ENCODE measurements at regions not wholly inside any gene's neighbourhood (a gene's known extent, or its start where the extent isn't known, plus 50 kb on each side); places are given as distances from the start of the nearest gene placed in this dataset.

GRCh38 chr4:97279391-97279790 lies 863.9 kb downstream of the STPG2 start:
- Histone ChIP-seq H3K36me3 (ENCODE audit: insufficient read depth, low read length) (no peaks in the 10 kb centered on the region), H4K20me1 (ENCODE audit: insufficient read depth, low read length) (no peaks in the 10 kb centered on the region), H3K27ac (ENCODE audit: low read depth, low read length) (no peak overlapping the region), H3K4me2 (ENCODE audit: low read length) (no peak overlapping the region), H3K9ac (ENCODE audit: low read length) (no peak overlapping the region), H3K4me3 (ENCODE audit: insufficient read depth, low read depth, low read length) (no peak overlapping the region), H3K9me3 (ENCODE audit: insufficient read depth, low read depth, low read length) (no peaks in the 10 kb centered on the region), H2AFZ (ENCODE audit: low read depth, low read length) (no peak overlapping the region), H3K27me3 (ENCODE audit: insufficient read depth, low read length) (no peaks in the 10 kb centered on the region), H3K79me2 (ENCODE audit: insufficient read depth, low read length) (no peaks in the 10 kb centered on the region), H3K4me1 (ENCODE audit: insufficient read depth, low read length) (no peaks in the 10 kb centered on the region)
- Mint-ChIP-seq H3K36me3 (ENCODE audit: low read depth, unreplicated experiment) (no peaks in the 10 kb centered on the region), H3K4me1 (ENCODE audit: low read depth, unreplicated experiment) (no peaks in the 10 kb centered on the region), H3K27ac (ENCODE audit: unreplicated experiment) (no peak overlapping the region), H3K4me3 (ENCODE audit: unreplicated experiment) (no peak overlapping the region), H3K9me3 (ENCODE audit: unreplicated experiment) (no peaks in the 10 kb centered on the region), H3K27me3 (ENCODE audit: low read depth, unreplicated experiment) (no peaks in the 10 kb centered on the region)
- FAIRE-seq (no peak), DNase-seq (ENCODE audit: low read depth) (no peak)
- TF ChIP-seq CTCF (IDR thresholded peaks at IDR 0.05; ENCODE audit: insufficient read depth, low read depth, low read length) (no peak), EZH2 (IDR thresholded peaks at IDR 0.05; ENCODE audit: insufficient read depth, low read length) (no peak)

GRCh38 chr4:97300561-97300960 lies 842.7 kb downstream of the STPG2 start:
- no peak for DNase-seq (ENCODE audit: low read depth)
- no peak overlapping the region for H3K4me2 ChIP-seq (ENCODE audit: low read length)
- no peaks in the 10 kb centered on the region for H3K4me1 ChIP-seq (ENCODE audit: insufficient read depth, low read length)
- no peak overlapping the region for H3K27ac ChIP-seq (ENCODE audit: low read depth, low read length)
- H3K36me3 Mint-ChIP-seq (ENCODE audit: low read depth, unreplicated experiment), result no peaks in the 10 kb centered on the region
- no peaks in the 10 kb centered on the region for H4K20me1 ChIP-seq (ENCODE audit: insufficient read depth, low read length)
- H3K9ac ChIP-seq (ENCODE audit: low read length), result no peak overlapping the region
- H2AFZ ChIP-seq (ENCODE audit: low read depth, low read length), result no peak overlapping the region
- H3K4me1 Mint-ChIP-seq (ENCODE audit: low read depth, unreplicated experiment), result no peaks in the 10 kb centered on the region
- no peak overlapping the region for H3K4me3 Mint-ChIP-seq (ENCODE audit: unreplicated experiment)
- H3K36me3 ChIP-seq (ENCODE audit: insufficient read depth, low read length), result no peaks in the 10 kb centered on the region
- TF ChIP-seq CTCF (IDR thresholded peaks at IDR 0.05; ENCODE audit: insufficient read depth, low read depth, low read length), result no peak
- no peak for TF ChIP-seq EZH2 (IDR thresholded peaks at IDR 0.05; ENCODE audit: insufficient read depth, low read length)
- peaks cover 8% of the 10 kb centered on the region for H3K9me3 ChIP-seq (ENCODE audit: insufficient read depth, low read depth, low read length)
- H3K4me3 ChIP-seq (ENCODE audit: insufficient read depth, low read depth, low read length), result no peak overlapping the region
- H3K27me3 Mint-ChIP-seq (ENCODE audit: low read depth, unreplicated experiment), result no peaks in the 10 kb centered on the region
- H3K9me3 Mint-ChIP-seq (ENCODE audit: unreplicated experiment), result no peaks in the 10 kb centered on the region
- no peak for FAIRE-seq
- no peaks in the 10 kb centered on the region for H3K79me2 ChIP-seq (ENCODE audit: insufficient read depth, low read length)
- no peak overlapping the region for H3K27ac Mint-ChIP-seq (ENCODE audit: unreplicated experiment)
- no peaks in the 10 kb centered on the region for H3K27me3 ChIP-seq (ENCODE audit: insufficient read depth, low read length)

GRCh38 chr4:97305351-97305750 lies 837.9 kb downstream of the STPG2 start:
- Histone ChIP-seq H3K9me3 (ENCODE audit: insufficient read depth, low read depth, low read length) (peaks cover 2% of the 10 kb centered on the region), H3K4me2 (ENCODE audit: low read length) (no peak overlapping the region), H3K27me3 (ENCODE audit: insufficient read depth, low read length) (no peaks in the 10 kb centered on the region), H3K36me3 (ENCODE audit: insufficient read depth, low read length) (no peaks in the 10 kb centered on the region), H3K4me3 (ENCODE audit: insufficient read depth, low read depth, low read length) (no peak overlapping the region), H2AFZ (ENCODE audit: low read depth, low read length) (no peak overlapping the region), H3K9ac (ENCODE audit: low read length) (no peak overlapping the region), H3K4me1 (ENCODE audit: insufficient read depth, low read length) (no peaks in the 10 kb centered on the region), H3K79me2 (ENCODE audit: insufficient read depth, low read length) (no peaks in the 10 kb centered on the region), H4K20me1 (ENCODE audit: insufficient read depth, low read length) (no peaks in the 10 kb centered on the region), H3K27ac (ENCODE audit: low read depth, low read length) (no peak overlapping the region)
- Mint-ChIP-seq H3K9me3 (ENCODE audit: unreplicated experiment) (no peaks in the 10 kb centered on the region), H3K4me1 (ENCODE audit: low read depth, unreplicated experiment) (no peaks in the 10 kb centered on the region), H3K36me3 (ENCODE audit: low read depth, unreplicated experiment) (no peaks in the 10 kb centered on the region), H3K27me3 (ENCODE audit: low read depth, unreplicated experiment) (no peaks in the 10 kb centered on the region), H3K27ac (ENCODE audit: unreplicated experiment) (no peak overlapping the region), H3K4me3 (ENCODE audit: unreplicated experiment) (no peak overlapping the region)
- peak; percentile 1 for DNase-seq (ENCODE audit: low read depth)
- FAIRE-seq, result no peak
- no peak for TF ChIP-seq EZH2 (IDR thresholded peaks at IDR 0.05; ENCODE audit: insufficient read depth, low read length)
